Glutamatergic neuron (in vitro differentiated cells): ENCODE measurements at regions not wholly inside any gene's neighbourhood (a gene's known extent, or its start where the extent isn't known, plus 50 kb on each side); places are given as distances from the start of the nearest gene placed in this dataset.

ENCODE experiments used
- DNase-seq: peaks from one replicate; pipeline ENCODE4 v3.0.0; 2022
- H3K27ac Mint-ChIP-seq: one replicate; pipeline ENCODE4 v1.8.0; 2020; ENCODE audit warnings: mild to moderate bottlenecking, mixed read lengths, inconsistent platforms; ENCODE audit not compliant: unreplicated experiment
- H3K27me3 Mint-ChIP-seq: one replicate; pipeline ENCODE4 v1.8.0; 2020; ENCODE audit warnings: mild to moderate bottlenecking, moderate library complexity, mixed read lengths, inconsistent platforms; ENCODE audit not compliant: unreplicated experiment
- H3K36me3 Mint-ChIP-seq: one replicate; pipeline ENCODE4 v1.8.0; 2020; ENCODE audit warnings: mild to moderate bottlenecking, mixed read lengths, inconsistent platforms; ENCODE audit not compliant: unreplicated experiment
- H3K4me1 Mint-ChIP-seq: one replicate; pipeline ENCODE4 v1.8.0; 2020; ENCODE audit warnings: mild to moderate bottlenecking, low read depth, mixed read lengths, inconsistent platforms; ENCODE audit not compliant: unreplicated experiment
- H3K4me3 Mint-ChIP-seq: one replicate; pipeline ENCODE4 v1.8.0; 2020; ENCODE audit warnings: mild to moderate bottlenecking, mixed read lengths, inconsistent platforms; ENCODE audit not compliant: unreplicated experiment
- H3K9me3 Mint-ChIP-seq: one replicate; pipeline ENCODE4 v1.8.0; 2020; ENCODE audit warnings: mild to moderate bottlenecking, moderate library complexity, mixed read lengths, inconsistent platforms; ENCODE audit not compliant: unreplicated experiment
- CTCF ChIP-seq: fragments of 200-600 bp; sonication (generic); IDR thresholded peaks from one replicate; pipeline ENCODE4 v1.5.0; 2021; ENCODE audit not compliant: partially characterized antibody, unreplicated experiment

- H3K27ac Mint-ChIP-seq: no peak overlapping the region
- H3K4me1 Mint-ChIP-seq: peaks cover 7% of the 10 kb centered on the region
Measured at GRCh38 chr22:27480487-27480886, 321.1 kb downstream of the MN1 start.

GRCh38 chr22:27482402-27482801 lies 319.2 kb downstream of the MN1 start:
- H3K9me3 Mint-ChIP-seq: peaks cover 4% of the 10 kb centered on the region
- H3K4me1 Mint-ChIP-seq: peaks cover 4% of the 10 kb centered on the region
- H3K36me3 Mint-ChIP-seq: no peaks in the 10 kb centered on the region
- DNase-seq: no peak
- H3K27ac Mint-ChIP-seq: no peak overlapping the region
- no peak overlapping the region for H3K4me3 Mint-ChIP-seq
- peaks cover 6% of the 10 kb centered on the region for H3K27me3 Mint-ChIP-seq
- no peak for TF ChIP-seq CTCF

More at GRCh38 chr22:27480487-27480886, 321.1 kb downstream of the MN1 start:
- TF ChIP-seq CTCF: no peak
- Mint-ChIP-seq H3K4me3 (no peak overlapping the region), H3K36me3 (no peaks in the 10 kb centered on the region), H3K27me3 (peaks cover 11% of the 10 kb centered on the region), H3K9me3 (peaks cover 1% of the 10 kb centered on the region)
- no peak for DNase-seq

- no peak overlapping the region for H3K27ac Mint-ChIP-seq
- peaks cover 4% of the 10 kb centered on the region for H3K4me1 Mint-ChIP-seq
- H3K27me3 Mint-ChIP-seq: peaks cover 3% of the 10 kb centered on the region
- DNase-seq: no peak
- H3K36me3 Mint-ChIP-seq: no peaks in the 10 kb centered on the region
- H3K9me3 Mint-ChIP-seq: peaks cover 4% of the 10 kb centered on the region
- no peak overlapping the region for H3K4me3 Mint-ChIP-seq
- TF ChIP-seq CTCF: no peak
Measured at GRCh38 chr22:27483095-27483785, 318.3 kb downstream of the MN1 start.

- DNase-seq: no peak
- no peak for TF ChIP-seq CTCF
- peaks cover 2% of the 10 kb centered on the region for H3K4me1 Mint-ChIP-seq
- H3K4me3 Mint-ChIP-seq: no peak overlapping the region
- peaks cover 3% of the 10 kb centered on the region for H3K27me3 Mint-ChIP-seq
- H3K9me3 Mint-ChIP-seq: peaks cover 2% of the 10 kb centered on the region
- H3K27ac Mint-ChIP-seq: no peak overlapping the region
- no peaks in the 10 kb centered on the region for H3K36me3 Mint-ChIP-seq
Measured at GRCh38 chr22:27485842-27486241, 315.7 kb downstream of the MN1 start.

- H3K27ac Mint-ChIP-seq: no peak overlapping the region
- H3K4me1 Mint-ChIP-seq: no peaks in the 10 kb centered on the region
- H3K36me3 Mint-ChIP-seq: peaks cover 14% of the 10 kb centered on the region
- no peak for TF ChIP-seq CTCF
- H3K9me3 Mint-ChIP-seq: peaks cover 2% of the 10 kb centered on the region
- H3K4me3 Mint-ChIP-seq: no peak overlapping the region
- no peak for DNase-seq
- peaks cover 7% of the 10 kb centered on the region for H3K27me3 Mint-ChIP-seq
Measured at GRCh38 chr22:27487600-27488452, 313.7 kb downstream of the MN1 start.
